ENCODE measurements at regions not wholly inside any gene's neighbourhood (a gene's known extent, or its start where the extent isn't known, plus 50 kb on each side); places are given as distances from the start of the nearest gene placed in this dataset.

DNA sequence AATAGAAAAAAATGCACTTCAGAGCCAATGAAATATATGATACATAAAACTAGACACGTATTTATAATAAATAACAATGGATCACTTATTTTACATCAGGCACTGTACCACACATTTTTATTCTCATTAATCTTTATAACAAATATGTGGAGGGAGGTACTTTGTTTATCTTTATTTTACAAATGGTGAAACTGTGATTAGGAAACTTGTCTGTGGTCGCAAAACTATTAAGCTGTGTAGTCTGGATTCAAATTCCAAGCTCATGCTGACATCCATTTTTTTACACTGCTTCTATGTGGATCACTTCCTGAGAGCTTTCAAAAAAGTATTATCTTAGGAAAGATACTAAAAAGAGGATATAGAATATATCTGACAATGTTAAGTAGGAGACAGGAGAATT is 978.6 kb downstream of the SORCS1 start:
- H3K4me1 ChIP-seq (ENCODE audit: control insufficient read depth, insufficient read depth, low read length): peaks cover 25% of the 10 kb centered on the region
- no peaks in the 10 kb centered on the region for H3K36me3 ChIP-seq (ENCODE audit: control insufficient read depth, insufficient read depth, low read length, severe bottlenecking)
- DNase-seq (ENCODE audit: low read depth): peak; percentile 4
- H3K9me3 ChIP-seq (ENCODE audit: control insufficient read depth, low read length): no peaks in the 10 kb centered on the region
- H3K4me3 ChIP-seq (ENCODE audit: low read length): no peak overlapping the region
- H3K9ac ChIP-seq (ENCODE audit: low read length): no peak overlapping the region
- H3K27me3 ChIP-seq (replicated peaks; ENCODE audit: control insufficient read depth, insufficient read depth, low read length): no peaks in the 10 kb centered on the region

GRCh38 chr10:106183041-106183440 is 981.5 kb downstream of the SORCS1 start:
- H3K4me1 ChIP-seq (ENCODE audit: control insufficient read depth, insufficient read depth, low read length): peaks cover 26% of the 10 kb centered on the region
- no peak overlapping the region for H3K4me3 ChIP-seq (ENCODE audit: low read length)
- H3K27me3 ChIP-seq (replicated peaks; ENCODE audit: control insufficient read depth, insufficient read depth, low read length): no peaks in the 10 kb centered on the region
- no peaks in the 10 kb centered on the region for H3K36me3 ChIP-seq (ENCODE audit: control insufficient read depth, insufficient read depth, low read length, severe bottlenecking)
- no peaks in the 10 kb centered on the region for H3K9me3 ChIP-seq (ENCODE audit: control insufficient read depth, low read length)
- DNase-seq (ENCODE audit: low read depth): no peak
- no peak overlapping the region for H3K9ac ChIP-seq (ENCODE audit: low read length)

DNA sequence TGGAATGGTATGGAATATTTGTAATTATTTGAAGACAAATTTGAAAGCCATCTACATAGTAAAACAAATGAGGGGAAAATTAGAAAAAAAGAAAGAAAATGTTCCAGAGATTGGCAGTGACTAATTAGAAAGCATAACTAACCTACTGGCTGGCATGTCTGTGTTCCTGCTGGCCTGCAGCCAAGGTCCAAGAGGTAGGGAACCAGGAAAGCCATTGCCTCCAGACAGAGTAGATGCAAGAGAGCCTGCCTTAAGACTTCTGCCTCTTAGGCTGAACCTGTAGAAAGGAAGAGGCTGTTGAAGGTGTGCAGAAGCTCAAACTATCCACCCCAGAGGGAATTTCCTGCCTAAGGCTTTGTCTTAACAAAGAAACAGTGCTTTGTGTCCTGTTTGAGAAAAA is 982.0 kb downstream of the SORCS1 start:
- H3K9ac ChIP-seq (ENCODE audit: low read length): no peak overlapping the region
- peaks cover 26% of the 10 kb centered on the region for H3K4me1 ChIP-seq (ENCODE audit: control insufficient read depth, insufficient read depth, low read length)
- H3K9me3 ChIP-seq (ENCODE audit: control insufficient read depth, low read length): no peaks in the 10 kb centered on the region
- no peaks in the 10 kb centered on the region for H3K36me3 ChIP-seq (ENCODE audit: control insufficient read depth, insufficient read depth, low read length, severe bottlenecking)
- H3K27me3 ChIP-seq (replicated peaks; ENCODE audit: control insufficient read depth, insufficient read depth, low read length): no peaks in the 10 kb centered on the region
- H3K4me3 ChIP-seq (ENCODE audit: low read length): no peak overlapping the region
- DNase-seq (ENCODE audit: low read depth): no peak

DNA sequence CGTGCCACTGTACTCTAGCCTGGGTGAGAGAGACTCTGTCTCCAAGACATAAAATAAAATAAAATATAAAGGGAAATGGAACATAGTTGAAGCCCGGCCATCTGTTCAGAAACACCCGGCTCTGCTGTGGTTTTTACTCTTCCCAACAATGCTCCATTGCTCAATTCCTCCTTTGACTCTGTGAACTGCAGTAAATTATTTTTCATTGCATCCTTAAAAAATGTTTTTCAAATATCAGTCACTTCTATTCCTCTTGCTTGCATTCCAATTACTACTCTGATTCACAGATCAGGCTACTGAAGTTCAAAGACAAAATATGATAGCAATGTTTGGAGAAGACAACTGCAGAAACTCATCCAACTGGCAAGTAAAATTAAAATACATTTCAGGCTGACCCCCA is 983.0 kb downstream of the SORCS1 start:
- Histone ChIP-seq H3K4me1 (ENCODE audit: control insufficient read depth, insufficient read depth, low read length) (peaks cover 26% of the 10 kb centered on the region), H3K9ac (ENCODE audit: low read length) (no peak overlapping the region), H3K27me3 (replicated peaks; ENCODE audit: control insufficient read depth, insufficient read depth, low read length) (no peaks in the 10 kb centered on the region), H3K9me3 (ENCODE audit: control insufficient read depth, low read length) (no peaks in the 10 kb centered on the region), H3K36me3 (ENCODE audit: control insufficient read depth, insufficient read depth, low read length, severe bottlenecking) (no peaks in the 10 kb centered on the region), H3K4me3 (ENCODE audit: low read length) (no peak overlapping the region)
- peak; percentile 56 for DNase-seq (ENCODE audit: low read depth)

- Histone ChIP-seq H3K36me3 (ENCODE audit: control insufficient read depth, insufficient read depth, low read length, severe bottlenecking) (no peaks in the 10 kb centered on the region), H3K9me3 (ENCODE audit: control insufficient read depth, low read length) (no peaks in the 10 kb centered on the region), H3K27me3 (replicated peaks; ENCODE audit: control insufficient read depth, insufficient read depth, low read length) (no peaks in the 10 kb centered on the region), H3K4me3 (ENCODE audit: low read length) (no peak overlapping the region), H3K9ac (ENCODE audit: low read length) (no peak overlapping the region), H3K4me1 (ENCODE audit: control insufficient read depth, insufficient read depth, low read length) (peaks cover 18% of the 10 kb centered on the region)
- DNase-seq (ENCODE audit: low read depth): no peak
Observed at GRCh38 chr10:106179430-106179829, 985.1 kb downstream of the SORCS1 start.

GRCh38 chr10:106175760-106176377 is 988.6 kb downstream of the SORCS1 start:
- H3K36me3 ChIP-seq (ENCODE audit: control insufficient read depth, insufficient read depth, low read length, severe bottlenecking): no peaks in the 10 kb centered on the region
- H3K4me1 ChIP-seq (ENCODE audit: control insufficient read depth, insufficient read depth, low read length): peaks cover under 1% of the 10 kb centered on the region
- peak; percentile 58 for DNase-seq (ENCODE audit: low read depth)
- no peak overlapping the region for H3K9ac ChIP-seq (ENCODE audit: low read length)
- H3K4me3 ChIP-seq (ENCODE audit: low read length): no peak overlapping the region
- H3K27me3 ChIP-seq (replicated peaks; ENCODE audit: control insufficient read depth, insufficient read depth, low read length): no peaks in the 10 kb centered on the region
- H3K9me3 ChIP-seq (ENCODE audit: control insufficient read depth, low read length): no peaks in the 10 kb centered on the region

DNA sequence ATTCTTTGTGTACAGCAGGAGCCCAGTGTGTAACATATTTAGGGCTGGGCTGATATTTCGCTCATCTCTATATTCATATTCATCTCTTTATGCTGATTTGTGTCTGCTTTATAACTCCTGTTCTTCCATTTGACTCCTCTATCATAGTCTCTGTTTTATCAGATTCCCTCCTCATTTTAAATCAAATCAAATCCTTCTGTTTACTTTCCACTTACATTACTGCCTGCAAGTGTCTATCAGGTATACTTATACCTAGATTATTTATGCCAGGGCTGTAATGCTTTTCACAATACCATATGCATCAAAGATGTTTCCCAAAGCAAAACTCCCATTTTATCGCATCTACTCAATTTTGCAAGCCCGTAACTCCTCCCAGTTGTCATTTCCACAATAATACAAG is 990.7 kb downstream of the SORCS1 start:
- no peak for DNase-seq (ENCODE audit: low read depth)
- Histone ChIP-seq H3K4me3 (ENCODE audit: low read length) (no peak overlapping the region), H3K36me3 (ENCODE audit: control insufficient read depth, insufficient read depth, low read length, severe bottlenecking) (no peaks in the 10 kb centered on the region), H3K4me1 (ENCODE audit: control insufficient read depth, insufficient read depth, low read length) (no peaks in the 10 kb centered on the region), H3K9me3 (ENCODE audit: control insufficient read depth, low read length) (no peaks in the 10 kb centered on the region), H3K27me3 (replicated peaks; ENCODE audit: control insufficient read depth, insufficient read depth, low read length) (no peaks in the 10 kb centered on the region), H3K9ac (ENCODE audit: low read length) (no peak overlapping the region)

GRCh38 chr10:106169241-106169640 is 995.3 kb downstream of the SORCS1 start:
- no peak for DNase-seq (ENCODE audit: low read depth)
- H3K4me3 ChIP-seq (ENCODE audit: low read length): no peak overlapping the region
- no peak overlapping the region for H3K9ac ChIP-seq (ENCODE audit: low read length)
- no peaks in the 10 kb centered on the region for H3K27me3 ChIP-seq (replicated peaks; ENCODE audit: control insufficient read depth, insufficient read depth, low read length)
- no peaks in the 10 kb centered on the region for H3K36me3 ChIP-seq (ENCODE audit: control insufficient read depth, insufficient read depth, low read length, severe bottlenecking)
- H3K9me3 ChIP-seq (ENCODE audit: control insufficient read depth, low read length): no peaks in the 10 kb centered on the region
- no peaks in the 10 kb centered on the region for H3K4me1 ChIP-seq (ENCODE audit: control insufficient read depth, insufficient read depth, low read length)

DNA sequence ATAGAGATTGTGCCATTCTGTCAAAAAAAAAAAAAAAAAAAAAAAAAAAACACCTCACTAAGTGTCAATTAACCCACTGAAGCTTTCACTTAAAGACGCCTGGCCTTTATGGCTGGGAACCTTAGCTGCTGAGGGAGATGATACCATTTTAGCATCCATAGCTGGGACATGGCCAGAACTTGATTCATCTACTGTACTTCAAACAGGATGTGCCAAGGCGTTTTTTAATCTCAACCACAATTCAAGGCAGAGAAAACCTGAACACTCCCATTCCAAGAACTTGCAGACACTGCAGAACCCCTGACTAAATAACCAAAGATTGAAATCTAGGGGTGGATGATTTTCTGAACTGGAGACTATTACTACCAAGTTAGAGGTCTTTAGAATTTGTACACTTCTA is 996.6 kb downstream of the SORCS1 start:
- H3K9ac ChIP-seq (ENCODE audit: low read length): no peak overlapping the region
- no peak for DNase-seq (ENCODE audit: low read depth)
- H3K9me3 ChIP-seq (ENCODE audit: control insufficient read depth, low read length): peaks cover 4% of the 10 kb centered on the region
- no peaks in the 10 kb centered on the region for H3K27me3 ChIP-seq (replicated peaks; ENCODE audit: control insufficient read depth, insufficient read depth, low read length)
- no peaks in the 10 kb centered on the region for H3K4me1 ChIP-seq (ENCODE audit: control insufficient read depth, insufficient read depth, low read length)
- H3K4me3 ChIP-seq (ENCODE audit: low read length): no peak overlapping the region
- H3K36me3 ChIP-seq (ENCODE audit: control insufficient read depth, insufficient read depth, low read length, severe bottlenecking): no peaks in the 10 kb centered on the region

DNA sequence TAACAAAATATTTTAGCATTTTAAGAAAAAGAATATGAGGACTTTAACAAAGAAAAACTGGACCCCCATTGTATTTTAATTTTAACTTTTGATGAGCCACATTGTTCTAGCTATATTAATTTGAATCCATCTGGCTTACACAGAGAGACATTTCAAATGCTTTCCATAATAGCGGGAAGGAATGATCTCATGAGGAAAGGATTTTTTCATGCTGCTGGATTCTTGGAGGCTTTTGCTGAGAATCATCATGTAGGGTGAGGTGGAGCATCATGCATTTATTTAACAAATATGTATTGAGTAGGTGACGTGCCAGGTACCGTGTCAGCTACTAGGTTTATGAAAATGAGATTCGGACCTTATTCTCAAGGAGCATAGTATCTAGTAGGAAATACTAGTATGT is 1006.3 kb downstream of the SORCS1 start:
- DNase-seq (ENCODE audit: low read depth): no peak
- Histone ChIP-seq H3K4me3 (ENCODE audit: low read length) (no peak overlapping the region), H3K9me3 (ENCODE audit: control insufficient read depth, low read length) (no peaks in the 10 kb centered on the region), H3K9ac (ENCODE audit: low read length) (no peak overlapping the region), H3K36me3 (ENCODE audit: control insufficient read depth, insufficient read depth, low read length, severe bottlenecking) (no peaks in the 10 kb centered on the region), H3K27me3 (replicated peaks; ENCODE audit: control insufficient read depth, insufficient read depth, low read length) (no peaks in the 10 kb centered on the region), H3K4me1 (ENCODE audit: control insufficient read depth, insufficient read depth, low read length) (no peaks in the 10 kb centered on the region)

DNA sequence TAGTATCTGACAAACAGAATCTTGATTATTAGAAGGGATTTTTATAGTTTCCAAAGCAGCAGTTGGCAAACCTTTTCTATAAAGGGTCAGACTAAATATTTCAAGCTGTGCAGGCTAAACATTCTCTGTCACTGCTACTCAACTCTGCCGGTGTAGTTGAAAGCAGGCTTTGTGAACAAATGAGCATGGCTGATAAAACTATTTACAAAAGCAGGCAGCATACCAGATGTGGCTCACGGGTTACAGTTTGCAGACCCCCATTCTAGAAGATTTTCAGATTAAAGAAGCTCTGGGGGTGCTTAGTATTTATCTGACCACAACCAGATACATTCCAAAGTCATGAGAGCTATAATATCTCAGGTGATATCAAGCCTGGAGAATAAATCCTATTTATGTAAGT is 1017.5 kb downstream of the SORCS1 start:
- Histone ChIP-seq H3K27me3 (replicated peaks; ENCODE audit: control insufficient read depth, insufficient read depth, low read length) (no peaks in the 10 kb centered on the region), H3K36me3 (ENCODE audit: control insufficient read depth, insufficient read depth, low read length, severe bottlenecking) (no peaks in the 10 kb centered on the region), H3K9me3 (ENCODE audit: control insufficient read depth, low read length) (peaks cover 7% of the 10 kb centered on the region), H3K9ac (ENCODE audit: low read length) (no peak overlapping the region), H3K4me1 (ENCODE audit: control insufficient read depth, insufficient read depth, low read length) (no peaks in the 10 kb centered on the region), H3K4me3 (ENCODE audit: low read length) (no peak overlapping the region)
- DNase-seq (ENCODE audit: low read depth): no peak

GRCh38 chr10:106139915-106140314 is 1024.6 kb downstream of the SORCS1 start:
- no peaks in the 10 kb centered on the region for H3K36me3 ChIP-seq (ENCODE audit: control insufficient read depth, insufficient read depth, low read length, severe bottlenecking)
- H3K9ac ChIP-seq (ENCODE audit: low read length): no peak overlapping the region
- no peaks in the 10 kb centered on the region for H3K4me1 ChIP-seq (ENCODE audit: control insufficient read depth, insufficient read depth, low read length)
- H3K4me3 ChIP-seq (ENCODE audit: low read length): no peak overlapping the region
- no peaks in the 10 kb centered on the region for H3K27me3 ChIP-seq (replicated peaks; ENCODE audit: control insufficient read depth, insufficient read depth, low read length)
- DNase-seq (ENCODE audit: low read depth): no peak
- H3K9me3 ChIP-seq (ENCODE audit: control insufficient read depth, low read length): no peaks in the 10 kb centered on the region

Measured in adipocyte (in vitro differentiated cells).